HG03442 (cell line): ENCODE measurements at regions not wholly inside any gene's neighbourhood (a gene's known extent, or its start where the extent isn't known, plus 50 kb on each side); places are given as distances from the start of the nearest gene placed in this dataset.

Experiments
- ATAC-seq: cut with Tn5 transposase; IDR thresholded peaks from one replicate; pipeline ENCODE4 v1.9.1; 2021; ENCODE audit warnings: mild to moderate bottlenecking, moderate library complexity; ENCODE audit not compliant: unreplicated experiment

DNA sequence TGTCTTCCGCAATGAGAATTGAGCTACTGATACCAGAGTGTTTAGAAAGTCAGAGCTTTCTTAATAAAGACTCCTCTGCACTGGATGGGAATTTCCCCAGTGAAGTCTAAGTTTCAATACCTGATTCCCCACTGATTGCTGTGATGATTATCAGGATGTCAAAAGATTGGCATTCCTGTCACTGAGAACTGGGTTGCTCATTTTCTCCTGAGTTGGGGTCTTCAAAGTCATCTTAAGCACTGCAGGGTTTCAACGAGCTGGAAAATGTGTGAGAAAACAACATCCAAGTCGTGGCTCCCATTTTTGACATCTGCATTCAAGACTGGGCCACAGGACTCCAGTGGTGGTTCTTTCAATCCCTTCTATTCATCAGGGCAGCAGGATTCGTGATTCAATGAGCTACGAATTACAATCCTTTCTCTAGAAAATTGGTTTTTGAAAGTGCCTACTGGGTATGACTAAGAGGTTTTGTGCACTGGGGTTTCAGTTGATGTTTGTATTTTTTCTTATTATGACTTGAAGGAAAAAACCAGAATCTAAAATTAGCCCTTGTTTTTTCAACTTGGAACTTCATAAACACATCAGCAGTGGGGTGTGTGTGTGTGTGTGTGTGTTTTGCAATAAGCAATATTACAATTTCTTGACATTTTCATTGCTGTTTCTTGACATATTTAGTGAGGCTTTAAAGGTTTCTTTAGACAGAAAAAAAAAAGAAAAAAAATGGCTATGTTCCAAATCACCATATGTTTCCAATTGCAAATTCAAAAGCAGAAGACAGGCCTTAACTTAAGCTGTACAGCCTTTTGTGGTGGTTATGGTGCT is 233.0 kb downstream of the FAM76B start:
- peak; percentile 83 for ATAC-seq

DNA sequence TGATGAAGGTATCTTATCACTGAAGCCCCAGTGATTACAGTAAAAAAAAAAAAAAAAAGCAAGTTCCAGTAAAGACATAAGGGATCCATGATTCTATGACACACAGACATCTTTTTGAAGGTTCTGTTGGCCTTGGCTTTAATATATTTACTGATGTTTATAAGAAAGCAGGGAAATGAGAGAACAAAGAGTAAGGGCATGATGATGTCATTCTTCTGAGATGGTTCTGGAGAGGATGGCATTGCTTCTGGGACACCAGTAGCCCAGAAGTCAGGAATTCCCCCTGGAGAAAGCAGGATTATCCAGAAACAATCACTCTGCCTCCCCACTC is 233.6 kb downstream of the FAM76B start:
- ATAC-seq: no peak

- no peak for ATAC-seq
These were observed 234.7 kb downstream of the FAM76B start for GRCh38 chr11:95554911-95555310.

DNA sequence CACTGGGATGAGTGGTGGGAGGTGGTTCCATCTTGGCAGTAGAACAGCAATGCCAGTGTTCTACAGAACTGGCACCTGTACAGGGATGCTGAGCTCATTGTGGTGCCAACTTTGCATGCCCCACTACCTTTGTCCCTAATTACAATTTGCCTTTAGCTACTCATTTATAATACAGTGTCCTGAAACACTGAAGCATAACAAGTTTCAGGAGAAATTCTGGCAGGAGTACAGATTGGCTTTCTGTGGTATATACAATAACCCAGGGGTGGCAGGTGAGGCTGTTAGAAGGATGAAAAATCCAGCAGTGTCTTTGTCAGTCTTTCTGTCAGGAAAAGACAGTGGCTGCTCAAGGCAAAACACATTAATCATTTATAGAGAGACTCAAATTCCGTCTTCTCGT is 240.3 kb downstream of the FAM76B start:
- ATAC-seq: no peak

DNA sequence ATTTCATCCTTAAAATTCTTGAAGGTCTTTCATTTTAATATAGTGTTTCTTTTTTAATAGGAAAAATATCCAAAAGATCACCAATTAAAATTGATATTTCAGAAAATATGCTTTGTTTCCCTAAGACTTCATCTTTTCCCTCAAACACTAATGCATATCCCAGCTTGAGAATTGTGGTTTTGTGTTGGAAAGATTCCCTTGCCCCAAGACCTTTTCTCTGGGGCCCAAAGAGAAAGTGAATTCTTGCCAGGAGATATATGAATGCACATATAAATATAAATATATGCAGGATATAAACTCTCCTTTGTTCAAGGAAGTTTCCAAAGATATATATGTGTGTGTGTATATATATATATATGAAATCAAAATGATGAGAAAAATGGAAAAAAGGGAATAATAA is 241.2 kb downstream of the FAM76B start:
- ATAC-seq: no peak

- no peak for ATAC-seq
These were observed 241.6 kb downstream of the FAM76B start for GRCh38 chr11:95547976-95548375.

GRCh38 chr11:95547186-95547585 is 242.4 kb downstream of the FAM76B start:
- ATAC-seq: no peak

DNA sequence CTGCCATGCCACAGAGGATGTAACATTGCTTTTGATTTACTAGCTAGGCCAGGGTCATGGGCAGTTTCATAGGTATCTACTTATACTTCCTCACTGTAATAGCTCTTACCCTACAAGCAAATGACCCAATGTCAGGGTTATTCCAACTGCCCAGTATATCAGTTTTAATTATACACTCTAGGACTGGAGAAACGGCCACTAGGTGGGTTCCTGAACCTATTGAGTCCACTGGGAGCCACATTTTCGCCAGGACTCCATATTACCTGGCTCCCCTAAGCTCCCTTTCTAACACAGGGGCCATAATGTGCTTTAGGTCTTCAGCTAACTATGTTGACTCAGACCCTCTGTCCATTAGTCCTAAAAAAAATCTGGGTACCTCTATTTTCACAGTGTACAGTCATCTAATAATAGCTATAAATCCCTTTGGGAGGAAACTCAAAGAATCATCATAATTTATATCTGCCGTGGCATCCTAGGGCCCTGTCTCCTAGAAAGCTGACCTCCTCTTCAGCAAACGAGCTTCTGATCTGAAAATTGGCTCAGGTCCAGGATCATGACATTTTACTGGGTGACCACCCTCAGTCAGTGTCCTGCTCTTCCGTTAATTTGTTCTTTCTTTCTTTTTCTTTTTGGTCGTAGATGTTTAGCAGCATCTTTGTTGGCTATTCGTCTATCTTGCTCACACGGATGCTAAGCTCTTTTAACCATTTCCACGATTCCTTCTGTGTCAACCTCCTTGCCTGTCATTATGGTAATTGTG is 244.3 kb downstream of the FAM76B start:
- no peak for ATAC-seq

DNA sequence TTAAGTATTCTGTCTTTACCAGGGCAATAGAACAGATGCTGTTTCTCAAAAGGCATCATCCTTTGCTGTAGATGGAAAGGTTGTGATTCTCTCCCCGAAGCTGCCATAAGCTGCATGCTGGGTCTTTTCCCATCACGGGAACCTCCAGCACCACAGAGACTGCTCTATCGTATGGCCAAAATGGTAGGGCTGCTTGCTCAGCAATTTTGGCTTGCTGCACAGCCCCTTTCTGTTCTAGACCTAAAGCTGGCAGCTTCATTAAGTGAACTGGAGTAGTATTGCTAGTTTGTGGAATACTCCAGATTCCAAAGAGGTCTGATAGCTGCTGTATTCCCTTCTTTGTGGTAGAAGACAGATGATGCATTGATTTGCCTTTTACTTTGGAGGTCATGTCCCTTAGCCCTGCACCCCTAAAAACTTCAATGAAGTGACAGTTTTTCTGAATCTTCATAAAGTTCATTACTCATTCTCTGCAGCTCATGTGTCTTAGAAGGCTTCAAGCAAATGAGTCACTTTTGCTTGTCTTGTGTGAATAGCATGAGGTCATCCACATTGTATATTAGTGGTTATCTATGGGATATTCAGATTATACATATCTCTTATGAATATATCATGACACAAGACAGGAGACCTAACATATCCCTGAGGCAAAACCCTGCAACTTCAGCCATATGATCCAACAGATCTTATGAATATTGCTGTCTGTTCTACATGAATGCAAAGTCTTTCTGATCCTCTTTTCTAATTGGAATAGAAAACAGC is 245.3 kb downstream of the FAM76B start:
- no peak for ATAC-seq

DNA sequence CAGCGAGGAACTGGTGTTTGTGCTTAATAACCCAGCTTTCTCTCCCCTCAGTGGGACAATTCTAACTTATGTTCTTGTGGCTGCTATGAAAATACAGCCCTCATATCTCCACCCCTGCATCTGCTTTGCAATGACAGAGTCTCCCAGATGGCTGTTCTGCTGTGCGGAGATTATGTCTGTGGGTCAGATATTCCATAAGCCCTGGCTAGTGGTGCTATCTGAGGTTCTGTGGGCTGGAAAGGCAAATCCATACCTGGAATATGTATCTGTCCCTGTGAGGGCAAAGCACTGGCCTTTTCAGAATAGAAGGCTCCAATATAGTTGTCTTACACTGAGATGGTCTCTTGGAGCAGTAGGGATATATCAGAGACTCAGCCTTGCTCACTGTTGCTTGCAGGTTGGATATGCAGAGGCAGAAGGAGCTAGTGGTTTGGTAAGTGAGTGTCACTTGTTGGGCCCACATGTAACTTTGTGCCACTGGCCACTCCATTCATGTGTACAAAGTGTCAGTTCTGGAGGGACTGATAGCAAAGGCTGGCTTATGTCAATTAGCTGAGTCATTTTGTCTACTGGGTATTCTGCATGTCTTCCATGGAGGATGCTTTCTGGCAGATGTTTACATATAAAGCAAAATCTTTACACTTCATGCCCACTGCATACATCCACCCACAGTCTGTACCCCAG is 246.6 kb downstream of the FAM76B start:
- ATAC-seq: no peak

GRCh38 chr11:95541715-95542114 is 247.9 kb downstream of the FAM76B start:
- no peak for ATAC-seq

GRCh38 chr11:95536047-95536690 is 253.4 kb downstream of the FAM76B start:
- ATAC-seq: no peak

DNA sequence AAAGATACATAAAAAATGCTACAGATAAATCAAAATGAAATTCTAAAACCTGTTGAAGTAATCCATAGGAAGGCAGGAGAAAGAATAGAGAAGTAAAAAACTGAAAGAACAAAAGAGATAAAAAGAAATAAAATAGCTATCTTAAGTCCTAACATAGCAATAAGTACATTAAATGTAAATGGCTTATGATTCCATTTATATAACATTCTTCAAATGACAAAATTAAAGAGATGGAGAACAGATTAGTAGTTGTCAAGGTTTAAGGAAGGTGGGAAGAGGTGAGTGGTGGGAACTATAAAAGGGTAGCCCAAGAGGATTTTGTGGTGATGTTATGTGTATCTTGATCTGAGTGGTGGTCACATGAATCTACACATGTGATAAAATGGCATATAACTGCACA is 254.8 kb downstream of the FAM76B start:
- ATAC-seq: no peak

DNA sequence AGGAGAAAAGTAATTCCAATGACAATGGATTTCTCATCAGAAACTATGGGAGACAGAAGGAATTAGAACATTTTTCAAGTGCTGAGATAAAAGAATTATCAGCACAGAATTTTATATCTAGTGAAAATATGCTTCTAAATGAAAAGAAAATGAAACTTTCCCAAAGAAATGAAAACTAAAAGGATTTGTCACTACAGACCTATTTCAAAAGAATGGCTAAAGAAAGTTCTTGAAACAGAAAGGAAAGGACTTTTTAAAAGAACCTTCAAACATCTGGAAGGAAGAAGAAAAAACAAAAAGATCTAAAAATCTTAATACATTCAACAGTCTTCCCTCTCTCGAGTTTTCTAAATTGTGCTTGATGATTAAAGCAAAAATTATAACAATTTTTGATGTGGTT is 255.4 kb downstream of the FAM76B start:
- no peak for ATAC-seq

GRCh38 chr11:95531116-95531515 is 258.5 kb downstream of the FAM76B start:
- ATAC-seq: no peak

DNA sequence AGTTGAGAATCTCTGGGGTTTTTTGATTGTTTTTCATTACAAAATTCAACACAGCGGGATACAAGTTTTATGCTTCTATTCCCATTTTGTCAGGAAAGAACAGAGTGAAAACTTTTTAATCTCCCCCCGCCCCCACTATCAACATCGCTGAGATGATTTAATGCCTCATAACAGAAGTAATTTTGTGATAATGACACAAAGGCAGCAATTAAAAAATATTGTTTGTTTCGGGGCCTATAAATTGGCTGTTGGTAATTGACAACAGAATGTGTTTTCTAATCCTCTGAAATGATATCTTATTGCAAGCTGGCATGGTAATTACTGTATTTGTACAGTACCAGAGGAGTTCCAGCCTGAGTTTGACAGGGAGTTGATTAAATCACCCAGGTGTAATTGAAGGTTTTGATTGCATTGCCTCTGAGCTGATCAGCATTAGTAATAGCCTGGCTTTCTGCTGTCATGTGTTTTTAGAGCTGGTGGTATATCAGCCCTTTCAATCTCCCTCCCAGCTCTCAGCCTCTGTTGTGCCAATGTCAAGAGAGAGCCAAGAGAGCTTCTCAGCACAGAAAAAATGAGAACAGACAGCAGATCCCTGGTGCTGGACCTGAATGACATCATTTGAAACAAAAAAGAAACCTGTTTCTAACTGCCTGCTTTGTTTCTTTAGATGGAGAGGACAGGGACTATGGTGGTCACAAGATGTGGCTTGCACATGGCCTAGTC is 265.1 kb downstream of the FAM76B start:
- no peak for ATAC-seq

DNA sequence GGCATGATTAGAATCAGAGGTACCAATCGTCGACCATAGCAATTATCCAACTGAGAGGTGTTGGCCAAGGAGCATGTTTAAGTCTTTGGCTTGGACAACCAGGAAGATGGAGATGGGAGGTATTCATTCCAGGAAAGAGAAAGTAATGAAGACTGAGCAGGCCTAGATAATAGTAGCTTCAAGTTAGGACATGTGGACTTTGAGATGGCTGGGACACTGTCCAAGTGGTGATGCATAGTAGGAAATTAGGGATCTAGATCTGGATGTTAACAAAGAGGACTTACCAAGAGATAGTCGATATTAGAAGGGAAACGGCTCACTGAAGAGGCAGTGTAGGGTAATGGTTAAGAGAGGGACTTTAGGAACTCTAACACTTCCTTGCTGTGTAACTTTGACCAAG is 266.7 kb downstream of the FAM76B start:
- no peak for ATAC-seq

- no peak for ATAC-seq
These were observed 267.7 kb downstream of the FAM76B start for GRCh38 chr11:95521862-95522261.

DNA sequence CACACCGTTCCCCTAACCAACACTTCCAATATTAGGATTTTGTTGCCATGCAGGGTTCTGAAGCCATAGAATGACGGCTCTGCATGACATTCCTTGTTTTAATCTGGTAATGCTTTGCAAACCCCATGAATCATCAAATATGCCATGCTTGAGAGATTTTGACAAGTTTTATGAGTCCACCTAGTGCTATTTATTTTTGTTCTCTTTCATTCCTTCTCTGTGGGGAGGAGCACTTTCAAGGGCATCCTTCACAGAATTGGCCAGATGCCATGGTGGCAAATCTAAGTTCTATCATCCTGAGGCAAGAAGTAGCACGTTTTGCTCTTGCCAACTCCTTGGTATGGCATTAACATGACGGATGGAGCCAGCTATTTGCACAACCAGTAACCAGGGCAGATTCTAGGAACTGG is 268.4 kb downstream of the FAM76B start:
- no peak for ATAC-seq
